Osteoblast (primary cell): ENCODE measurements at regions not wholly inside any gene's neighbourhood (a gene's known extent, or its start where the extent isn't known, plus 50 kb on each side); places are given as distances from the start of the nearest gene placed in this dataset.

Experiments
- DNase-seq: peaks from one replicate; pipeline ENCODE4 v3.0.0; 2011; ENCODE audit warnings: low spot score, mixed read lengths; ENCODE audit not compliant: insufficient read length; ENCODE audit errors: missing footprints
- H2AFZ ChIP-seq: 2 replicates; pipeline ENCODE4 v1.6.0; 2011; ENCODE audit warnings: mild to moderate bottlenecking, low read length
- H3K27ac ChIP-seq: 2 replicates; pipeline ENCODE4 v1.5.1; 2011; ENCODE audit warnings: mild to moderate bottlenecking, low read depth, low read length, moderate library complexity
- H3K27me3 ChIP-seq: 2 replicates; pipeline ENCODE4 v1.6.0; 2012; ENCODE audit warnings: mild to moderate bottlenecking, control low read depth, inconsistent platforms, low read length, moderate library complexity; ENCODE audit not compliant: insufficient read depth
- H3K36me3 ChIP-seq: 2 replicates; pipeline ENCODE4 v1.5.1; 2011; ENCODE audit warnings: mild to moderate bottlenecking, low read length, control low read depth, moderate library complexity; ENCODE audit not compliant: insufficient read depth
- H3K4me1 ChIP-seq: 2 replicates; pipeline ENCODE4 v1.5.1; 2011; ENCODE audit warnings: mild to moderate bottlenecking, low read length, control low read depth, moderate library complexity; ENCODE audit not compliant: insufficient read depth
- H3K4me2 ChIP-seq: 2 replicates; pipeline ENCODE4 v1.6.0; 2011; ENCODE audit warnings: mild to moderate bottlenecking, low read length; ENCODE audit not compliant: insufficient read depth
- H3K4me3 ChIP-seq: fragments of 200-600 bp; sonication (generic); 3 replicates; pipeline ENCODE4 v1.5.1; 2012; ENCODE audit warnings: mild to moderate bottlenecking, low read length, inconsistent platforms; ENCODE audit not compliant: insufficient read depth
- H3K79me2 ChIP-seq: 2 replicates; pipeline ENCODE4 v1.6.0; 2012; ENCODE audit warnings: mild to moderate bottlenecking, low read length, control low read depth, inconsistent platforms; ENCODE audit not compliant: insufficient read depth
- H3K9me3 ChIP-seq: 2 replicates; pipeline ENCODE4 v1.5.1; 2011; ENCODE audit warnings: low read depth, low read length, control low read depth
- H4K20me1 ChIP-seq: 2 replicates; pipeline ENCODE4 v1.6.0; 2012; ENCODE audit warnings: mild to moderate bottlenecking, low read length, control low read depth; ENCODE audit not compliant: insufficient read depth
- CTCF ChIP-seq: IDR thresholded peaks from 2 replicates; pipeline ENCODE4 v1.5.1; 2011; ENCODE audit warnings: mild to moderate bottlenecking, low read depth, low read length, moderate library complexity; ENCODE audit errors: extremely low read depth

- Histone ChIP-seq H3K27ac (no peak overlapping the region), H2AFZ (no peak overlapping the region), H3K36me3 (no peaks in the 10 kb centered on the region), H3K9me3 (no peaks in the 10 kb centered on the region), H3K79me2 (no peaks in the 10 kb centered on the region), H3K4me1 (no peaks in the 10 kb centered on the region), H3K4me3 (no peak overlapping the region), H4K20me1 (no peaks in the 10 kb centered on the region), H3K4me2 (no peak overlapping the region), H3K27me3 (no peaks in the 10 kb centered on the region)
- no peak for TF ChIP-seq CTCF
- DNase-seq, result no peak
Observed at GRCh38 chr6:131408811-131409210, 164.2 kb upstream of the ARG1 start.

DNA sequence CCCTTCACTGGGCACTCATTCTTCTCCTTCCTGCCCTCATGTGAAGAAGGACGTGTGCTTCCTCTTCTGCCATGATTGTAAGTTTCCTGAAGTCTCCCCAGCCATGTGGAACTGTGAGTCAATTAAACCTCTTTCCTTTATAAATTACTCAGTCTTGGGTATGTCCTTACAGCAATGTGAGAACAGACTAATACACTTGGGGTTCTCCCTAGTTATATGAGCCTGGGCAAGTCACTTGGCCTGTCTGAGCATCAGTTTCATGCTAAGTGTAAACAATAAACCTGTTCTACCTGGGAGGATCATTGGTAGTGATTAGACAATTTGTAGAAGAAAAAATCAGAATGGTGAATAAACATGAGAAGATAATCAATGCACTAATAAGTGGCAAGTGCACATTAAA is 162.2 kb upstream of the ARG1 start:
- Histone ChIP-seq H2AFZ (no peak overlapping the region), H3K4me2 (no peak overlapping the region), H3K9me3 (no peaks in the 10 kb centered on the region), H3K27me3 (no peaks in the 10 kb centered on the region), H3K79me2 (no peaks in the 10 kb centered on the region), H3K4me3 (no peak overlapping the region), H3K27ac (no peak overlapping the region), H3K4me1 (no peaks in the 10 kb centered on the region), H3K36me3 (no peaks in the 10 kb centered on the region), H4K20me1 (no peaks in the 10 kb centered on the region)
- no peak for DNase-seq
- no peak for TF ChIP-seq CTCF

DNA sequence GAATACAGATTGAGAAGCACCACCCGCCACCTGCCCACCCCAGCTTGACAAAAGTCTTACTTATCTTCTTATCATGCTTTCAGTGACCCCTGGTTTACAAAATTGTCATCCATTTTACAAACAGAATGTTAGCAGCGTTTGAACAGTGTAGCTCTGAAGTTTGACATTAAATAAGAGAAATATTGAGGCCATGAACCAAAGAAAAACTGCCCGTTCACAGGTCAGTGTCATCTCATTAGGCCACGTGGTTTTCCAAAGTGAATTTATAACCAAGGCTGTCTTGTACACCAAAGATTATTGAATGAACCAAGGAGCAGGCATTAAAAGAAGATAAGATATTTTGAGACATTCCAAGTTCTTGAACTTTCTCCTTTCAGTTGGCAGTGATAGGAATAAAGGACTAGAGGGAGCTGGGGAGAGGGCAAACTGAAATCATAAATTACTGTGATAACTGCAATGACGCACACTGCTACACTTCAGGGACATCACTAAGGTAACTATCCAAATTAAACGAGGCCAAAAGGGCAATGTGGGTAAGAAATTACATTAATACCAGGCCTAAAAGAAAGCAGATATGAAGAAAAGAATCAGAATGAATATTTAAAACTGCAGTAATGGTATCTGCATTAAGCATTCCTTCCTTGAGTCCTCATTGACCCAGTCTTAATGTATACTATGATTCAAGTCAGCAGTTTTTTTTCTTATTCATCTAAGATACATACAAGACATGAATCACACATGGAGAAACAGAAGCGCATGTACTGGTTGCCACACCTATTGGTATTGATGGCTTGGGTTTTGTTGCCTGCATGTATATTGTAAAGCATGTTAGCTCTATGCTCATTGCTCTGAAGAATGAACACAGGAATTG is 159.8 kb upstream of the ARG1 start:
- no peak for TF ChIP-seq CTCF
- H2AFZ ChIP-seq, result no peak overlapping the region
- H3K27me3 ChIP-seq, result no peaks in the 10 kb centered on the region
- no peaks in the 10 kb centered on the region for H3K79me2 ChIP-seq
- H3K4me3 ChIP-seq, result no peak overlapping the region
- no peak for DNase-seq
- H3K4me1 ChIP-seq, result no peaks in the 10 kb centered on the region
- no peak overlapping the region for H3K27ac ChIP-seq
- H4K20me1 ChIP-seq, result no peaks in the 10 kb centered on the region
- no peak overlapping the region for H3K4me2 ChIP-seq
- no peaks in the 10 kb centered on the region for H3K36me3 ChIP-seq
- no peaks in the 10 kb centered on the region for H3K9me3 ChIP-seq

GRCh38 chr6:131413831-131414191 is 159.2 kb upstream of the ARG1 start:
- Histone ChIP-seq H3K27ac (no peak overlapping the region), H3K36me3 (no peaks in the 10 kb centered on the region), H3K27me3 (peaks cover under 1% of the 10 kb centered on the region), H3K9me3 (no peaks in the 10 kb centered on the region), H3K4me2 (no peak overlapping the region), H3K4me1 (no peaks in the 10 kb centered on the region), H3K79me2 (no peaks in the 10 kb centered on the region), H4K20me1 (no peaks in the 10 kb centered on the region), H2AFZ (no peak overlapping the region), H3K4me3 (no peak overlapping the region)
- TF ChIP-seq CTCF, result no peak
- no peak for DNase-seq
